H9 (cell line): ENCODE measurements at regions not wholly inside any gene's neighbourhood (a gene's known extent, or its start where the extent isn't known, plus 50 kb on each side); places are given as distances from the start of the nearest gene placed in this dataset.

Source experiments
- DNase-seq: peaks from one replicate; pipeline ENCODE4 v3.0.0-alpha.2; 2017
- H2AFZ ChIP-seq: one replicate; pipeline ENCODE4 v1.6.1; 2013; ENCODE audit warnings: mild to moderate bottlenecking, low read length, control low read depth, moderate library complexity
- H2AK5ac ChIP-seq: 2 replicates; pipeline ENCODE4 v1.6.1; 2013; ENCODE audit warnings: low read length, control low read depth, mixed read lengths; ENCODE audit not compliant: insufficient read length
- H2BK120ac ChIP-seq: one replicate; pipeline ENCODE4 v1.6.1; 2013; ENCODE audit warnings: low read depth, mild to moderate bottlenecking, low read length, control low read depth, inconsistent platforms; ENCODE audit not compliant: poor library complexity, severe bottlenecking
- H2BK12ac ChIP-seq: 2 replicates; pipeline ENCODE4 v1.6.1; 2013; ENCODE audit warnings: low read length, control low read depth, mixed read lengths, low read depth; ENCODE audit not compliant: insufficient read length
- H2BK15ac ChIP-seq: 2 replicates; pipeline ENCODE4 v1.6.1; 2013; ENCODE audit warnings: low read depth, low read length, control low read depth
- H2BK20ac ChIP-seq: one replicate; pipeline ENCODE4 v1.6.1; 2013; ENCODE audit warnings: low read depth, mild to moderate bottlenecking, low read length, control low read depth, inconsistent platforms; ENCODE audit not compliant: poor library complexity, severe bottlenecking
- H2BK5ac ChIP-seq: 2 replicates; pipeline ENCODE4 v1.6.1; 2013; ENCODE audit warnings: low read length, control low read depth, mixed read lengths; ENCODE audit not compliant: insufficient read length
- H3K14ac ChIP-seq: 2 replicates; pipeline ENCODE4 v1.6.1; 2013; ENCODE audit warnings: low read length, control low read depth; ENCODE audit not compliant: insufficient read depth
- H3K18ac ChIP-seq: 2 replicates; pipeline ENCODE4 v1.6.1; 2013; ENCODE audit warnings: low read depth, mild to moderate bottlenecking, mixed read lengths, low read length, control low read depth; ENCODE audit not compliant: insufficient read length
- H3K23ac ChIP-seq: 2 replicates; pipeline ENCODE4 v1.6.1; 2013; ENCODE audit warnings: low read length, control low read depth, mixed read lengths, low read depth; ENCODE audit not compliant: insufficient read length
- H3K23me2 ChIP-seq: 2 replicates; pipeline ENCODE4 v1.6.1; 2013; ENCODE audit warnings: low read depth, mild to moderate bottlenecking, mixed read lengths, low read length, control low read depth; ENCODE audit not compliant: insufficient read length, poor library complexity, severe bottlenecking
- H3K27ac ChIP-seq: 2 replicates; pipeline ENCODE4 v1.5.1; 2013; ENCODE audit warnings: low read length, control low read depth, mixed read lengths, low read depth; ENCODE audit not compliant: insufficient read length
- H3K27me3 ChIP-seq: 2 replicates; pipeline ENCODE4 v1.6.1; 2013; ENCODE audit warnings: low read length, control low read depth, inconsistent platforms; ENCODE audit not compliant: insufficient read depth
- H3K4ac ChIP-seq: 2 replicates; pipeline ENCODE4 v1.6.1; 2013; ENCODE audit warnings: low read depth, mild to moderate bottlenecking, control low read depth, inconsistent platforms, low read length, moderate library complexity
- H3K4me1 ChIP-seq: 2 replicates; pipeline ENCODE4 v1.6.1; 2013; ENCODE audit warnings: low read length, control low read depth, inconsistent platforms; ENCODE audit not compliant: insufficient read depth
- H3K4me2 ChIP-seq: 2 replicates; pipeline ENCODE4 v1.6.1; 2013; ENCODE audit warnings: low read length, control low read depth, mixed read lengths; ENCODE audit not compliant: insufficient read length, insufficient read depth
- H3K56ac ChIP-seq: 2 replicates; pipeline ENCODE4 v1.6.1; 2013; ENCODE audit warnings: low read depth, mild to moderate bottlenecking, mixed read lengths, low read length, control low read depth; ENCODE audit not compliant: insufficient read length
- H3K79me1 ChIP-seq: 2 replicates; pipeline ENCODE4 v1.6.1; 2013; ENCODE audit warnings: low read depth, mild to moderate bottlenecking, moderate library complexity, low read length, control low read depth, inconsistent platforms; ENCODE audit not compliant: insufficient read depth, poor library complexity, severe bottlenecking
- H3K79me2 ChIP-seq: 2 replicates; pipeline ENCODE4 v1.6.1; 2013; ENCODE audit warnings: low read length, control low read depth, inconsistent platforms; ENCODE audit not compliant: insufficient read depth
- H3K9ac ChIP-seq: 2 replicates; pipeline ENCODE4 v1.6.1; 2013; ENCODE audit warnings: low read length, control low read depth, mixed read lengths; ENCODE audit not compliant: insufficient read length; ENCODE audit errors: extremely low read depth
- H3K9me3 ChIP-seq: one replicate; pipeline ENCODE4 v1.6.1; 2013; ENCODE audit warnings: low read depth, low read length, inconsistent platforms; ENCODE audit not compliant: control insufficient read depth
- H3T11ph ChIP-seq: one replicate; pipeline ENCODE4 v1.6.1; 2013; ENCODE audit warnings: mild to moderate bottlenecking, low read length, control low read depth, inconsistent platforms
- H4K20me1 ChIP-seq: one replicate; pipeline ENCODE4 v1.6.1; 2013; ENCODE audit not compliant: control insufficient read depth, insufficient read length, insufficient read depth
- H4K5ac ChIP-seq: 2 replicates; pipeline ENCODE4 v1.6.1; 2013; ENCODE audit warnings: low read depth, mild to moderate bottlenecking, mixed read lengths, low read length, control low read depth; ENCODE audit not compliant: insufficient read length
- H4K8ac ChIP-seq: replicated peaks from 2 replicates; pipeline ENCODE4 v1.6.1; 2013; ENCODE audit warnings: low read length, control low read depth, mixed read lengths, low read depth; ENCODE audit not compliant: insufficient read length
- H4K91ac ChIP-seq: 2 replicates; pipeline ENCODE4 v1.6.1; 2013; ENCODE audit warnings: low read depth, mild to moderate bottlenecking, moderate library complexity, mixed read lengths, low read length, control low read depth; ENCODE audit not compliant: insufficient read length
- H3K27ac Mint-ChIP-seq, 3 experiments: 2 replicates in 2 of 3; 3 replicates in 1 of 3; pipeline ENCODE4 v1.8.0; 2020 to 2021; ENCODE audit warnings: mixed read lengths in 3 of 3, mild to moderate bottlenecking in 1 of 3, moderate library complexity in 1 of 3
- H3K27me3 Mint-ChIP-seq: 2 replicates; pipeline ENCODE4 v1.8.0; 2021; ENCODE audit warnings: low read depth, mild to moderate bottlenecking, moderate library complexity, mixed read lengths
- H3K36me3 Mint-ChIP-seq, 3 experiments: 2 replicates in 2 of 3; 3 replicates in 1 of 3; pipeline ENCODE4 v1.8.0; 2020 to 2021; ENCODE audit warnings: low read depth in 3 of 3, mixed read lengths in 3 of 3; ENCODE audit not compliant: insufficient read depth in 1 of 3
- H3K4me1 Mint-ChIP-seq, 2 experiments: 2 replicates each; pipeline ENCODE4 v1.8.0; 2020; ENCODE audit warnings: mixed read lengths in 2 of 2
- H3K4me3 Mint-ChIP-seq, 2 experiments: 2 replicates in 1 of 2; 3 replicates in 1 of 2; pipeline ENCODE4 v1.8.0; 2020 to 2021; ENCODE audit warnings: mild to moderate bottlenecking in 2 of 2, mixed read lengths in 2 of 2, moderate library complexity in 1 of 2
- H3K9me3 Mint-ChIP-seq, 2 experiments: 2 replicates in 1 of 2; 3 replicates in 1 of 2; pipeline ENCODE4 v1.8.0; 2020; ENCODE audit warnings: mild to moderate bottlenecking in 2 of 2, mixed read lengths in 2 of 2, moderate library complexity in 1 of 2
- CTCF ChIP-seq: fragments of 200-600 bp; sonication (generic); conservative IDR thresholded peaks from 3 replicates; pipeline ENCODE4 v1.8.0; 2021; ENCODE audit warnings: antibody characterized with exemption, mild to moderate bottlenecking
- WGBS: extraction: QIAGEN DNeasy Blood & Tissue Kit; methylation state at CpG from one replicate; pipeline ENCODE4 v1.1.7; 2013; ENCODE audit warnings: missing lambda C conversion rate, low lambda C conversion rate, mixed read lengths; ENCODE audit not compliant: insufficient read length; ENCODE audit errors: extremely low coverage; 5-methylcytosine and 5-hydroxymethylcytosine counted together

GRCh38 chr22:49024775-49025440 is 802.8 kb downstream of the BRD1 start:
- no peaks in the 10 kb centered on the region for H3K23me2 ChIP-seq
- no peaks in the 10 kb centered on the region for H3K79me2 ChIP-seq
- no peak overlapping the region for H3K23ac ChIP-seq
- no peak overlapping the region for H3K18ac ChIP-seq
- Mint-ChIP-seq H3K4me1 (no peaks in the 10 kb centered on the region), H3K27me3 (peaks cover 18% of the 10 kb centered on the region), H3K4me3 (no peak overlapping the region), H3K27ac (peak overlapping the region in 1 of 3 experiments; percentile 70; a peak in 1 of 7 replicates), H3K36me3 (no peaks in the 10 kb centered on the region), H3K9me3 (peaks cover 4% of the 10 kb centered on the region in 2 experiments; a peak in 3 of 5 replicates)
- H2BK15ac ChIP-seq: no peak overlapping the region
- no peak overlapping the region for H3K27ac ChIP-seq
- H3K56ac ChIP-seq: no peak overlapping the region
- no peaks in the 10 kb centered on the region for H3K27me3 ChIP-seq
- no peak overlapping the region for H3K4ac ChIP-seq
- no peak overlapping the region for H4K91ac ChIP-seq
- no peaks in the 10 kb centered on the region for H3K9me3 ChIP-seq
- no peak overlapping the region for H2BK20ac ChIP-seq
- H3K4me1 ChIP-seq: no peaks in the 10 kb centered on the region
- H2AFZ ChIP-seq: no peak overlapping the region
- WGBS: no CpG with 5 or more reads among the region's 17 CpGs
- no peak overlapping the region for H2AK5ac ChIP-seq
- no peak overlapping the region for H4K8ac ChIP-seq
- DNase-seq: no peak
- no peak overlapping the region for H2BK120ac ChIP-seq
- no peaks in the 10 kb centered on the region for H4K20me1 ChIP-seq
- H3K79me1 ChIP-seq: no peaks in the 10 kb centered on the region
- TF ChIP-seq CTCF: no peak
- H3K14ac ChIP-seq: peak overlapping the region; percentile 50; the same call in 1 of the 2 replicates
- H4K5ac ChIP-seq: no peak overlapping the region
- H3T11ph ChIP-seq: no peak overlapping the region
- no peak overlapping the region for H2BK12ac ChIP-seq
- H3K9ac ChIP-seq: no peak overlapping the region
- H2BK5ac ChIP-seq: no peak overlapping the region
- no peak overlapping the region for H3K4me2 ChIP-seq
